Peyer's patch (tissue), 4 donors: ENCODE measurements at regions not wholly inside any gene's neighbourhood (a gene's known extent, or its start where the extent isn't known, plus 50 kb on each side); places are given as distances from the start of the nearest gene placed in this dataset.
A peak's percentile ranks its signal among the peaks of the same experiment; 100 is the strongest.
"Not testable (repeated sequence)": the region's sequence is repeated elsewhere in the genome, so short reads cannot be mapped to it uniquely, and the experiment has no call there.

Experiments
- DNase-seq, 3 donors: peaks; one replicate each; pipeline ENCODE4 v3.0.0-alpha.2; 2017 to 2019
- H3K27ac ChIP-seq, 4 donors: fragments of 200-600 bp; sonication (generic); one replicate each; pipeline ENCODE4 v1.5.1; 2016 to 2019
- H3K27me3 ChIP-seq, 2 donors: fragments of 200-600 bp; sonication (generic); one replicate each; pipeline ENCODE4 v1.5.1; 2019
- H3K36me3 ChIP-seq, 3 donors: fragments of 200-600 bp; sonication (generic); one replicate each; pipeline ENCODE4 v1.5.1; 2016 to 2019
- H3K4me1 ChIP-seq, 4 donors: fragments of 200-600 bp; sonication (generic); one replicate each; pipeline ENCODE4 v1.5.1; 2016 to 2019
- H3K4me3 ChIP-seq, 4 donors: fragments of 200-600 bp; sonication (generic); 1 replicate in 3 of 4; 2 replicates in 1 of 4; pipeline ENCODE4 v1.5.1; 2016 to 2019; ENCODE audit warnings: mild to moderate bottlenecking in 1 of 4
- H3K9me3 ChIP-seq, 4 donors: fragments of 200-600 bp; sonication (generic); one replicate each; pipeline ENCODE4 v1.5.1; 2016 to 2019; ENCODE audit warnings: mild to moderate bottlenecking in 1 of 4
- POLR2A ChIP-seq, 2 donors: fragments of 450-650 bp; IDR thresholded peaks; one replicate each; pipeline ENCODE4 v1.5.1; 2017; ENCODE audit warnings: antibody characterized with exemption in 2 of 2, mild to moderate bottlenecking in 2 of 2, moderate library complexity in 2 of 2
- TF ChIP-seq, protein P1 (sequence below), 6 experiments: fragments of 450-650 bp in 4 of 6; fragments of 200-600 bp in 2 of 6; sonication (generic) in 1 of 6; IDR thresholded peaks; one replicate each; pipeline ENCODE4 v1.5.1; 2017 to 2019; ENCODE audit warnings: antibody characterized with exemption in 6 of 6, mild to moderate bottlenecking in 3 of 6, moderate library complexity in 1 of 6

DNA sequence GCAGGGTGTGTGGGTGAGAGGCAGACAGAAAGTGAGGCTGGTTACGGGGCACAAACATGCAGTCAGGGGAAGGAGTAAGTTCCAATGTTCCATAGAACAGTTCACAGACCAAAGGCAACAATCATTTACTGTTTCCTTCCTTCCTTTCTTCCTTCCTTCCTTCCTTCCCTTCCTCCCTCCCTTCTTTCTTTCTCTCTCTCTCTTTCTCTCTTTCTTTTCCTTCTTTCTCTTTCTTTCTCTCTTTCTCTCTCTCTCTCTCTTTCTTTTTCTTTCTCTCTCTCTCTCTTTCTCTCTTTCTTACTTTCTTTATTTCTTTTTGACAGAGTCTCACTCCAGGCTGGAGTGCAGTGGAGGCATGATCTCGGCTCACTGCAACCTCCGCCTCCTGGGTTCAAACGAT is 125.8 kb upstream of the LPCAT1 start:
- no peak for TF ChIP-seq POLR2A (IDR thresholded peaks at IDR 0.05)
- TF ChIP-seq, protein P1, sequence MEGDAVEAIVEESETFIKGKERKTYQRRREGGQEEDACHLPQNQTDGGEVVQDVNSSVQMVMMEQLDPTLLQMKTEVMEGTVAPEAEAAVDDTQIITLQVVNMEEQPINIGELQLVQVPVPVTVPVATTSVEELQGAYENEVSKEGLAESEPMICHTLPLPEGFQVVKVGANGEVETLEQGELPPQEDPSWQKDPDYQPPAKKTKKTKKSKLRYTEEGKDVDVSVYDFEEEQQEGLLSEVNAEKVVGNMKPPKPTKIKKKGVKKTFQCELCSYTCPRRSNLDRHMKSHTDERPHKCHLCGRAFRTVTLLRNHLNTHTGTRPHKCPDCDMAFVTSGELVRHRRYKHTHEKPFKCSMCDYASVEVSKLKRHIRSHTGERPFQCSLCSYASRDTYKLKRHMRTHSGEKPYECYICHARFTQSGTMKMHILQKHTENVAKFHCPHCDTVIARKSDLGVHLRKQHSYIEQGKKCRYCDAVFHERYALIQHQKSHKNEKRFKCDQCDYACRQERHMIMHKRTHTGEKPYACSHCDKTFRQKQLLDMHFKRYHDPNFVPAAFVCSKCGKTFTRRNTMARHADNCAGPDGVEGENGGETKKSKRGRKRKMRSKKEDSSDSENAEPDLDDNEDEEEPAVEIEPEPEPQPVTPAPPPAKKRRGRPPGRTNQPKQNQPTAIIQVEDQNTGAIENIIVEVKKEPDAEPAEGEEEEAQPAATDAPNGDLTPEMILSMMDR (IDR thresholded peaks at IDR 0.05): no peak
- H3K36me3 ChIP-seq: no peaks in the 10 kb centered on the region
- H3K4me1 ChIP-seq: peaks cover 0 to 12% (median 5%) of the 10 kb centered on the region in 4 donors

DNA sequence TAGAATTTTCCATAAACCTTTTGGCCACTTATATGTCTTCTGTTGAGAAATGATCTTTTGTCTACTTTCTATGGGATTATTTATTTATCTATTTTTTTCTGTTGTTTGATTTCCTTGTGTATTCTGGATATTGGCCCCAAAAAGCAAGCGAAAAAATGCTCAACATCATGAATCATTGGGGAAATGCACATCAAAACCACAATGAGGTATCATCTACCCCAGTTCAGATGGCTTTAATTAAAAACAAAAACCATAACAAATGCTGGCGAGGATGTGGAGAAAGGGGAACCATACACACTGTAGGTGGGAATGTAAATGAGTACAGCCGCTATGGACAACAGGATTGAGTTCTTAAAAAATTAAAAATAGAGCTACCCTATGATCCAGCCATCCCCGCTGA is 125.0 kb upstream of the LPCAT1 start:
- Histone ChIP-seq H3K27me3 (peaks cover 0 to 11% of the 10 kb centered on the region in 2 donors), H3K4me1 (peaks cover 0 to 12% (median 5%) of the 10 kb centered on the region in 4 donors), H3K27ac (no peak overlapping the region), H3K4me3 (no peak overlapping the region), H3K9me3 (no peaks in the 10 kb centered on the region), H3K36me3 (no peaks in the 10 kb centered on the region)
- TF ChIP-seq, protein P1 (IDR thresholded peaks at IDR 0.05): no peak
- no peak for TF ChIP-seq POLR2A (IDR thresholded peaks at IDR 0.05)
- DNase-seq: no peak

More for the DNA sequence above, 125.8 kb upstream of the LPCAT1 start:
- Histone ChIP-seq H3K27ac (no peak overlapping the region), H3K27me3 (peaks cover 0 to 5% of the 10 kb centered on the region in 2 donors), H3K9me3 (no peaks in the 10 kb centered on the region), H3K4me3 (no peak overlapping the region)
- DNase-seq: no peak

DNA sequence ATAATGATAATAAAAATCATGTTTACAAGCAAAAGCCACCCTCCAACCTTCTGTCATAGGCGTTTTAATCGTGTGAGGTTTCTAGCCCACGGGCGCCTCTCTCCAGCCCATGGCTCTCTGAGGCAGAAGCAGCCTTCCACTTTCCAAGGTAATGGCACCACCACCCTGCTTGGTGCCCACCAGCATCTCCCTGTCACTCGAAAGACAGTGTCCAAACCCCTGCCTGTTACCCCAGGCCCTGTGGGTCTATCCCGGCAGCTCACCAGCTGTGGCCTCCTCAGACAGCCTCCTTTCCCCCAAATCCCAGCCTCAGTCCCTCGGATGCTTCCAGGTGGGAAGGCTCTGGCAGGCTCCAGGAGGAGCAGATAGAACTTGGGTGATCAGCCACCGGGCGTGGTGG is 123.8 kb upstream of the LPCAT1 start:
- H3K36me3 ChIP-seq: no peaks in the 10 kb centered on the region
- no peak for DNase-seq
- peaks cover 0 to 5% (median 0%) of the 10 kb centered on the region in 4 donors for H3K4me1 ChIP-seq
- H3K4me3 ChIP-seq: no peak overlapping the region
- H3K9me3 ChIP-seq: no peaks in the 10 kb centered on the region
- H3K27me3 ChIP-seq: peaks cover 0 to 16% of the 10 kb centered on the region in 2 donors
- no peak for TF ChIP-seq POLR2A (IDR thresholded peaks at IDR 0.05)
- TF ChIP-seq, protein P1 (IDR thresholded peaks at IDR 0.05): no peak
- H3K27ac ChIP-seq: no peak overlapping the region

DNA sequence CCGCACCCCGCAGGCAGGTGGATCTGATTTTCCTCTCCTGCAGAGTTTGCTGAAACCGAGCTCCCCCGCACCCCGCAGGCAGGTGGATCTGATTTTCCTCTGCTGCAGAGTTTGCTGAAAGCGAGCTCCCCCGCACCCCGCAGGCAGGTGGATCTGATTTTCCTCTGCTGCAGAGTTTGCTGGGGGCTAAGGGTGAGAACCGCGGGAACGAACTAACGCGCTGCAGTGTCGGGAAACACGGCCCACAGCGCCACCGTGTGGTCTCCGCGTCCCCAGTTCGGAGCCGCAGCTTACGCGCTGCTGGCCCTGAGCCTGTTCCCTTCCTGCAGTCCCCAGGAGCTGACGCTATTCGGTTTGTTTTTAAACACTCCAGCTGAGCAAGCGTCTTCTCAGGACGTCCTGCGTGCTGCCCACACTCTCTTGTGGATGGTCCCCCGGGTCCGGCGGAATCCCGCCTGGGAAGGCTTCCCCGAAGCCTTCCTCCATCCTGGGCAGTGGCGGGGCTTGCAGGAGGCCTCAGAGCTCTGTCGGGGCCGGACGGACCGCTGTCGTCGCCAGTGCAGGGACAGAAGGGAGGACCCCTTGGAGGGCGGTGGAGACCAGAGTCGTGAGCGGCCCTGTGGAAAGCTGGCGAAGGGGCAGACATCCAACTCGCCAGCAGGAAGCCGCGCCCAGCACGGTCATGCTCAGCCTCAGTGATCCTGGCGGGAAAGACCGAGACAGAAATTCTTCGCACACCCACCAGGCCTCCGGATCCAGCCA is 121.2 kb upstream of the LPCAT1 start:
- H3K4me1 ChIP-seq: peaks cover 0 to 5% (median 0%) of the 10 kb centered on the region in 4 donors
- no peaks in the 10 kb centered on the region for H3K36me3 ChIP-seq
- no peak overlapping the region for H3K27ac ChIP-seq
- peak overlapping the region in 3 of 4 donors; percentile 16 to 24 (median 21) for H3K4me3 ChIP-seq
- peak; percentile 67 to 90 (median 85) for DNase-seq
- H3K27me3 ChIP-seq: peaks cover 0 to 13% of the 10 kb centered on the region in 2 donors
- no peaks in the 10 kb centered on the region for H3K9me3 ChIP-seq
- TF ChIP-seq POLR2A (IDR thresholded peaks at IDR 0.05): no peak
- TF ChIP-seq, protein P1 (IDR thresholded peaks at IDR 0.05): peak; percentile 72 to 88 (median 81)

DNA sequence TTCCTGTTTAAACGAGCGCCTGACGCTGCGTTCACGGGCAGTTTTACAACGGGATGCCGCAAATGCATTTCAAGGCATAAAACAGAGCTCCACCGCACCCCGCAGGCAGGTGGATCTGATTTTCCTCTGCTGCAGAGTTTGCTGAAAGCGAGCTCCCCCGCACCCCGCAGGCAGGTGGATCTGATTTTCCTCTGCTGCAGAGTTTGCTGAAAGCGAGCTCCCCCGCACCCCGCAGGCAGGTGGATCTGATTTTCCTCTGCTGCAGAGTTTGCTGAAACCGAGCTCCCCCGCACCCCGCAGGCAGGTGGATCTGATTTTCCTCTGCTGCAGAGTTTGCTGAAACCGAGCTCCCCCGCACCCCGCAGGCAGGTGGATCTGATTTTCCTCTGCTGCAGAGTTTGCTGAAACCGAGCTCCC is 120.6 kb upstream of the LPCAT1 start:
- H3K9me3 ChIP-seq, DNase-seq: not testable (repeated sequence)
- peaks cover 0 to 13% of the 10 kb centered on the region in 2 donors for H3K27me3 ChIP-seq

DNA sequence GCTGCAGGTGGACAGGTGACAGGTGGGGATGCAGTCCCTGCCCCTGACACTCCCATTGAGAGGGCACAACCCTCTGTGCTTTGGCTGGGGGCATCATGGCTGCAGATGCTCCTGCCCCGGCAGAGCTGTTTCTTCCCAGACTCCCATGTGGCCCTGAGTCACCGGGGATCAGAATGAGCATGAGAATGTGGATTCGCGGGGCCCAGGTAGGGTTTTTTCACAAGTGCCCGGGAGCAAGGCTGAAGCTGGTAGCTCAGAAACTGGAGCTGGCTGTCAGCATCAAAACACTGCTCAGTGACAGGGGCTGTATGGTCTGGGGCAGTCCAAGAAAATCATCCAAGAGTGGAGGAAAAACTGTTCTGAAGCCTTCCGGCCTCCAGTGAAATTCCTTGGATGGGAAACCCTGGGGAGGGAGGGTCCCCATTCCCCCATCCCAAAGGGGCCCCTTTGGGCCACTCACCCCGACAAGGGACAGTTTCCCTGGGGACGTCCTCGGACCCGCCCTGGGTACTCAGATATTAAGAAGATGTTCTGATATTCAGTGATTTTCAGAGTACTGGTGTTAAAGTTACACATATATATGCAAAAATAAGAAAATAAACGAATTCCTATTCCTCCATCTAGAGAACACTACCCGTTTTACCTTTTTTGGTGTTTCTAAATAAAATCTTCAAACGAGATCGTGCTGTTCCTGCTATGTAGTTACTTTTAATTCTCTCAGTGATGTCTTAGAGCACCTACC is 120.1 kb upstream of the LPCAT1 start:
- no peak overlapping the region for H3K27ac ChIP-seq
- TF ChIP-seq POLR2A (IDR thresholded peaks at IDR 0.05): no peak
- TF ChIP-seq, protein P1 (IDR thresholded peaks at IDR 0.05): no peak

More for the DNA sequence above, 120.6 kb upstream of the LPCAT1 start:
- not testable (repeated sequence) for H3K4me1 ChIP-seq, H3K27ac ChIP-seq, H3K36me3 ChIP-seq, H3K4me3 ChIP-seq

More for the DNA sequence above, 120.1 kb upstream of the LPCAT1 start:
- H3K36me3 ChIP-seq: no peaks in the 10 kb centered on the region
- peaks cover 0 to 13% of the 10 kb centered on the region in 2 donors for H3K27me3 ChIP-seq
- H3K4me1 ChIP-seq: peaks cover 0 to 5% (median 0%) of the 10 kb centered on the region in 4 donors
- no peak for DNase-seq
- H3K9me3 ChIP-seq: no peaks in the 10 kb centered on the region
- H3K4me3 ChIP-seq: no peak overlapping the region
